GM12878 (cell line): ENCODE measurements at regions not wholly inside any gene's neighbourhood (a gene's known extent, or its start where the extent isn't known, plus 50 kb on each side); places are given as distances from the start of the nearest gene placed in this dataset.

Experiments used
- ATF3 ChIP-seq: IDR thresholded peaks from 2 replicates; pipeline ENCODE4 v1.6.1; 2011; ENCODE audit warnings: low read depth, mild to moderate bottlenecking, low read length, moderate library complexity, borderline replicate concordance; ENCODE audit errors: extremely low read depth
- CEBPB ChIP-seq, 2 experiments: fragments of 150-350 bp in 1 of 2; IDR thresholded peaks; 2 replicates each; pipeline ENCODE4 v1.6.1; 2012 to 2014; ENCODE audit warnings: low read depth in 2 of 2, low read length in 2 of 2, borderline replicate concordance in 1 of 2, inconsistent platforms in 1 of 2
- ZBED1 ChIP-seq: IDR thresholded peaks from 2 replicates; pipeline ENCODE4 v1.6.1; 2016; ENCODE audit warnings: borderline replicate concordance
- ZBTB40 ChIP-seq: fragments of 450-650 bp; IDR thresholded peaks from 2 replicates; pipeline ENCODE4 v1.6.1; 2016; ENCODE audit warnings: mild to moderate bottlenecking, moderate library complexity, borderline replicate concordance
- ZNF384 ChIP-seq: IDR thresholded peaks from 2 replicates; pipeline ENCODE4 v1.6.1; 2012; ENCODE audit warnings: low read depth, mild to moderate bottlenecking, low read length, improper control_type of control experiment, borderline replicate concordance
- ZNF622 ChIP-seq: fragments of 450-650 bp; IDR thresholded peaks from 2 replicates; pipeline ENCODE4 v1.6.1; 2017; ENCODE audit warnings: mild to moderate bottlenecking, inconsistent platforms
- TF ChIP-seq, protein P1 (sequence below): IDR thresholded peaks from 2 replicates; pipeline ENCODE4 v1.6.1; 2012; ENCODE audit warnings: improper control_type of control experiment, low read depth, low read length; ENCODE audit not compliant: insufficient replicate concordance

DNA sequence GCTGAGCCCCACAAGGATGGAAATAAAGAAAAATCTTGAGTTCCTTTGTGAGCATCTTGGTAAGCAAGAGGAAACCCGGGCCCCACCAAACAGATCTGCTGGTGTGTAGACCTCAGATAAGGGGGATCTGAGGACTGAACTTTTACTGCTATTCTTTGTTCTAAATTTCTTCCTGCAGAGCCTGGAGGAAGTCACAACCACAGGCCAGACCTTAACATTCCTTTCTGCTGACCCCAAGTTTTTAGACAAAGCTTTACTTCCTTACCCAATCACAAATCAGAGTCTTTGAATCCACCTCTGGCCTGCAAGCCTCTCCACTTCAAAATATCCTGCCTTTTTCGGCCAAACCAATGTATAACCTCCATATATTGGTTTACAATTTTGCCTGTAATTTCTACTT lies 352.6 kb upstream of the AUTS2 start (continued):
- TF ChIP-seq, protein P1, sequence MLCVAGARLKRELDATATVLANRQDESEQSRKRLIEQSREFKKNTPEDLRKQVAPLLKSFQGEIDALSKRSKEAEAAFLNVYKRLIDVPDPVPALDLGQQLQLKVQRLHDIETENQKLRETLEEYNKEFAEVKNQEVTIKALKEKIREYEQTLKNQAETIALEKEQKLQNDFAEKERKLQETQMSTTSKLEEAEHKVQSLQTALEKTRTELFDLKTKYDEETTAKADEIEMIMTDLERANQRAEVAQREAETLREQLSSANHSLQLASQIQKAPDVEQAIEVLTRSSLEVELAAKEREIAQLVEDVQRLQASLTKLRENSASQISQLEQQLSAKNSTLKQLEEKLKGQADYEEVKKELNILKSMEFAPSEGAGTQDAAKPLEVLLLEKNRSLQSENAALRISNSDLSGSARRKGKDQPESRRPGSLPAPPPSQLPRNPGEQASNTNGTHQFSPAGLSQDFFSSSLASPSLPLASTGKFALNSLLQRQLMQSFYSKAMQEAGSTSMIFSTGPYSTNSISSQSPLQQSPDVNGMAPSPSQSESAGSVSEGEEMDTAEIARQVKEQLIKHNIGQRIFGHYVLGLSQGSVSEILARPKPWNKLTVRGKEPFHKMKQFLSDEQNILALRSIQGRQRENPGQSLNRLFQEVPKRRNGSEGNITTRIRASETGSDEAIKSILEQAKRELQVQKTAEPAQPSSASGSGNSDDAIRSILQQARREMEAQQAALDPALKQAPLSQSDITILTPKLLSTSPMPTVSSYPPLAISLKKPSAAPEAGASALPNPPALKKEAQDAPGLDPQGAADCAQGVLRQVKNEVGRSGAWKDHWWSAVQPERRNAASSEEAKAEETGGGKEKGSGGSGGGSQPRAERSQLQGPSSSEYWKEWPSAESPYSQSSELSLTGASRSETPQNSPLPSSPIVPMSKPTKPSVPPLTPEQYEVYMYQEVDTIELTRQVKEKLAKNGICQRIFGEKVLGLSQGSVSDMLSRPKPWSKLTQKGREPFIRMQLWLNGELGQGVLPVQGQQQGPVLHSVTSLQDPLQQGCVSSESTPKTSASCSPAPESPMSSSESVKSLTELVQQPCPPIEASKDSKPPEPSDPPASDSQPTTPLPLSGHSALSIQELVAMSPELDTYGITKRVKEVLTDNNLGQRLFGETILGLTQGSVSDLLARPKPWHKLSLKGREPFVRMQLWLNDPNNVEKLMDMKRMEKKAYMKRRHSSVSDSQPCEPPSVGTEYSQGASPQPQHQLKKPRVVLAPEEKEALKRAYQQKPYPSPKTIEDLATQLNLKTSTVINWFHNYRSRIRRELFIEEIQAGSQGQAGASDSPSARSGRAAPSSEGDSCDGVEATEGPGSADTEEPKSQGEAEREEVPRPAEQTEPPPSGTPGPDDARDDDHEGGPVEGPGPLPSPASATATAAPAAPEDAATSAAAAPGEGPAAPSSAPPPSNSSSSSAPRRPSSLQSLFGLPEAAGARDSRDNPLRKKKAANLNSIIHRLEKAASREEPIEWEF = no peak
- no peak for TF ChIP-seq ZNF622
- no peak for TF ChIP-seq ATF3
- no peak for TF ChIP-seq CEBPB (IDR thresholded peaks at IDR 0.05; ENCODE audit: borderline replicate concordance in 1 of 2, low read depth in 2 of 2, low read length in 2 of 2)
- no peak for TF ChIP-seq ZNF384
- TF ChIP-seq ZBED1 = no peak
- TF ChIP-seq ZBTB40 = no peak
- TF ChIP-seq, all 136 proteins: peak for 0
